GM12878 (cell line): ENCODE measurements at regions not wholly inside any gene's neighbourhood (a gene's known extent, or its start where the extent isn't known, plus 50 kb on each side); places are given as distances from the start of the nearest gene placed in this dataset.

Experiments
- ATAC-seq: fragments of 200-7000 bp; cut with Tn5 transposase; 3 replicates; pipeline ENCODE4 v1.9.1; 2020; ENCODE audit warnings: mild to moderate bottlenecking, moderate library complexity
- BruUV-seq: library from RNA; stranded (reverse); fragments of 400-500 nt; replicated peaks from 2 replicates; lab custom pipeline; 2021; lab: Mats Ljungman, UMichigan
- CTCF ChIA-PET: fragments of 300-600 bp; sonication (Branson Sonifier 250); formaldehyde crosslinking; extraction: SDS; loops from one replicate; lab custom pipeline; 2021; ENCODE audit warnings: inconsistent platforms; lab: Yijun Ruan, JAX
- POLR2A ChIA-PET: fragments of 350-600 bp; formaldehyde crosslinking; extraction: SDS; loops from one replicate; lab custom pipeline; 2021; ENCODE audit warnings: inconsistent platforms; lab: Charles Lee
- RAD21 ChIA-PET: fragments of 300-600 bp; sonication (Branson Sonifier 250); formaldehyde crosslinking; loops from one replicate; lab custom pipeline; 2023; ENCODE audit warnings: antibody characterized with exemption; ENCODE audit not compliant: unreplicated experiment; lab: Charles Lee
- SMC1A ChIA-PET: fragments of 300-600 bp; sonication (Branson Sonifier 250); formaldehyde crosslinking; loops from one replicate; lab custom pipeline; 2023; ENCODE audit not compliant: unreplicated experiment, uncharacterized antibody; lab: Charles Lee
- DNase-seq: peaks from one replicate; pipeline ENCODE4 v3.0.0-alpha.2; 2011; ENCODE audit warnings: low read depth, low spot score
- FAIRE-seq: peaks from 3 replicates; lab custom pipeline; 2011; peaks lifted over from hg19 to GRCh38; lab: Jason Lieb, UNC
- H2AFZ ChIP-seq: 2 replicates; pipeline ENCODE4 v1.6.0; 2011; ENCODE audit warnings: low read depth, low read length, control low read depth; ENCODE audit not compliant: control insufficient read depth
- H3K27ac ChIP-seq: 2 replicates; pipeline ENCODE4 v1.5.1; 2011; ENCODE audit warnings: control low read depth; ENCODE audit not compliant: control insufficient read depth, insufficient read depth
- H3K27me3 ChIP-seq, 2 experiments: replicated peaks in 1 of 2; 2 replicates each; pipeline versions ENCODE4 v1.6.0 to v1.6.1; 2011; ENCODE audit warnings: low read length in 1 of 2; ENCODE audit not compliant: control insufficient read depth in 2 of 2, insufficient read depth in 2 of 2
- H3K36me3 ChIP-seq, 2 experiments: 2 replicates each; pipeline ENCODE4 v1.5.1; 2011; ENCODE audit warnings: low read length in 1 of 2; ENCODE audit not compliant: control insufficient read depth in 2 of 2, insufficient read depth in 2 of 2
- H3K4me1 ChIP-seq: 2 replicates; pipeline ENCODE4 v1.6.1; 2011; ENCODE audit warnings: mild to moderate bottlenecking, low read length, moderate library complexity, mixed read lengths; ENCODE audit not compliant: control insufficient read depth, insufficient read depth
- H3K4me2 ChIP-seq: 2 replicates; pipeline ENCODE4 v1.6.0; 2011; ENCODE audit warnings: control low read depth; ENCODE audit not compliant: control insufficient read depth, insufficient read depth
- H3K4me3 ChIP-seq: fragments of 200-600 bp; sonication (generic); 2 replicates; pipeline ENCODE4 v1.5.1; 2016
- H3K79me2 ChIP-seq: 2 replicates; pipeline ENCODE4 v1.6.0; 2011; ENCODE audit warnings: low read length; ENCODE audit not compliant: control insufficient read depth, insufficient read depth
- H3K9ac ChIP-seq: 2 replicates; pipeline ENCODE4 v1.8.0; 2011; ENCODE audit warnings: low read length, control low read depth, mixed read lengths; ENCODE audit not compliant: control insufficient read depth, insufficient read depth
- H3K9me3 ChIP-seq: replicated peaks from 3 replicates; pipeline ENCODE4 v1.5.1; 2011; ENCODE audit warnings: mild to moderate bottlenecking, low read length; ENCODE audit not compliant: control insufficient read depth, insufficient read depth
- H4K20me1 ChIP-seq: 2 replicates; pipeline ENCODE4 v1.6.0; 2011; ENCODE audit not compliant: control insufficient read depth, insufficient read depth
- ESRRA ChIP-seq: IDR thresholded peaks from 2 replicates; pipeline ENCODE4 v1.6.1; 2012; ENCODE audit warnings: mild to moderate bottlenecking, low read length, improper control_type of control experiment
- KAT2A ChIP-seq: conservative IDR thresholded peaks from 2 replicates; pipeline ENCODE4 v1.6.1; 2011; ENCODE audit warnings: low read depth, low read length; ENCODE audit not compliant: control insufficient read depth
- NFYB ChIP-seq: IDR thresholded peaks from 2 replicates; pipeline ENCODE4 v1.6.1; 2011; ENCODE audit warnings: low read depth, mild to moderate bottlenecking, low read length, improper control_type of control experiment, moderate library complexity; ENCODE audit not compliant: insufficient read depth
- POLR2A ChIP-seq: IDR thresholded peaks from 2 replicates; pipeline ENCODE4 v1.6.1; 2011; ENCODE audit warnings: low read depth, mild to moderate bottlenecking, low read length
- RB1 ChIP-seq: fragments of 450-650 bp; formaldehyde crosslinking; IDR thresholded peaks from 2 replicates; pipeline ENCODE4 v1.6.1; 2017; ENCODE audit warnings: mild to moderate bottlenecking, borderline replicate concordance
- RCOR1 ChIP-seq: conservative IDR thresholded peaks from 2 replicates; pipeline ENCODE4 v1.6.1; 2012; ENCODE audit warnings: low read depth, low read length, improper control_type of control experiment
- SIX5 ChIP-seq: IDR thresholded peaks from 2 replicates; pipeline ENCODE4 v1.6.1; 2011; ENCODE audit warnings: mild to moderate bottlenecking, low read depth, low read length, moderate library complexity; ENCODE audit not compliant: severe bottlenecking
- TCF12 ChIP-seq: IDR thresholded peaks from 2 replicates; pipeline ENCODE4 v1.6.1; 2011; ENCODE audit warnings: low read depth, mild to moderate bottlenecking, low read length
- ZZZ3 ChIP-seq: IDR thresholded peaks from 2 replicates; pipeline ENCODE4 v1.6.1; 2011; ENCODE audit warnings: low read depth; ENCODE audit not compliant: control insufficient read depth, insufficient read length
- WGBS: methylation state at CpG from one replicate; pipeline ENCODE4 v1.1.6; 2016; ENCODE audit warnings: low lambda C conversion rate; ENCODE audit not compliant: insufficient replicate concordance, insufficient coverage; ENCODE audit errors: missing lambda C conversion rate; 5-methylcytosine and 5-hydroxymethylcytosine counted together
- in situ Hi-C: fragments of 300-500 bp; cut with MboI; formaldehyde crosslinking; loops from 9 replicates; pipeline ENCODE4 v1.14.3; 2018; ENCODE audit warnings: mixed read lengths
- intact Hi-C: fragments of 100-400 bp; cut with micrococcal nuclease; formaldehyde crosslinking; loops from one replicate; pipeline ENCODE4 v1.14.2; 2022; ENCODE audit not compliant: unreplicated experiment
- TF ChIP-seq, protein P1 (sequence below): fragments of 150-350 bp; IDR thresholded peaks from 2 replicates; pipeline ENCODE4 v1.6.1; 2016; ENCODE audit warnings: low read depth, low read length
- TF ChIP-seq, protein P2 (sequence below): IDR thresholded peaks from 2 replicates; pipeline ENCODE4 v1.6.1; 2012; ENCODE audit warnings: low read length, inconsistent platforms
- TF ChIP-seq, protein P3 (sequence below): IDR thresholded peaks from 2 replicates; pipeline ENCODE4 v1.6.1; 2011; ENCODE audit warnings: borderline replicate concordance, low read depth, mild to moderate bottlenecking, moderate library complexity, mixed read lengths, low read length; ENCODE audit not compliant: insufficient read depth; ENCODE audit errors: extremely low read length
- TF ChIP-seq, protein P4 (sequence below): IDR thresholded peaks from 2 replicates; pipeline ENCODE4 v1.6.1; 2012; ENCODE audit warnings: low read depth, low read length, improper control_type of control experiment
- TF ChIP-seq, protein P5 (sequence below): fragments of 450-650 bp; IDR thresholded peaks from 2 replicates; pipeline ENCODE4 v1.6.1; 2017; ENCODE audit warnings: mild to moderate bottlenecking, moderate library complexity

DNA sequence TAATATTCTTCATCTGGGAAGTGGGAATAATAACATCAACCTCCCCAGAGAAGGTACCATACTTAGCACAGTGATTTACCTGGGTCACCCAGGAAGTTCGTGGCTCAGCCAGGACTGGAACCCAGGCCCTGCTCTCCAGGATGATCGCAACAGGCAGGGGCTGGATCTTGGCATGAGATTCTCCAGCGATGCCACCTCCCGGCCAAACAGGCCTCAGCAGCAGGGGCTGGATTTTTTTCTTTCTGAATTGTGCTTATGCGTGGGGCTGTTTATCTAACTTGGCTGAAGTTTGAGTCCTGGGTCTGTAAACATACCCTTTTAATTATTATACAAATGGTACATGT is 129.5 kb upstream of the PTPN1 start:
- Histone ChIP-seq H3K4me1 (peaks cover 10% of the 10 kb centered on the region), H3K9me3 (no peaks in the 10 kb centered on the region; the same call in 2 of the 3 replicates), H3K9ac (no peak overlapping the region), H3K36me3 (no peaks in the 10 kb centered on the region), H3K27ac (no peak overlapping the region), H3K79me2 (no peaks in the 10 kb centered on the region), H4K20me1 (no peaks in the 10 kb centered on the region), H2AFZ (no peak overlapping the region), H3K4me2 (no peak overlapping the region), H3K27me3 (no peaks in the 10 kb centered on the region), H3K4me3 (no peak overlapping the region)
- CTCF ChIA-PET: no interaction called here
- RAD21 ChIA-PET: no interaction called here
- in situ Hi-C loops: no loop called here
- ATAC-seq (no peak), FAIRE-seq (no peak), DNase-seq (no peak)
- intact Hi-C loops: loop anchor here (5.0 to 10.0 kb wide), 2 partner anchors 72 to 96 kb away; no protein-coding TSS in a partner anchor
- POLR2A ChIA-PET: no interaction called here
- BruUV-seq: no TSS peak
- 72% methylated on average over 5 of the region's 5 CpGs for WGBS
- SMC1A ChIA-PET: interaction anchor here (1.4 kb wide), 1 partner anchor 95 kb away, joined by 3 read pairs; no protein-coding TSS in a partner anchor
- no peak for TF ChIP-seq RCOR1
- no peak for TF ChIP-seq SIX5
- TF ChIP-seq, protein P1, sequence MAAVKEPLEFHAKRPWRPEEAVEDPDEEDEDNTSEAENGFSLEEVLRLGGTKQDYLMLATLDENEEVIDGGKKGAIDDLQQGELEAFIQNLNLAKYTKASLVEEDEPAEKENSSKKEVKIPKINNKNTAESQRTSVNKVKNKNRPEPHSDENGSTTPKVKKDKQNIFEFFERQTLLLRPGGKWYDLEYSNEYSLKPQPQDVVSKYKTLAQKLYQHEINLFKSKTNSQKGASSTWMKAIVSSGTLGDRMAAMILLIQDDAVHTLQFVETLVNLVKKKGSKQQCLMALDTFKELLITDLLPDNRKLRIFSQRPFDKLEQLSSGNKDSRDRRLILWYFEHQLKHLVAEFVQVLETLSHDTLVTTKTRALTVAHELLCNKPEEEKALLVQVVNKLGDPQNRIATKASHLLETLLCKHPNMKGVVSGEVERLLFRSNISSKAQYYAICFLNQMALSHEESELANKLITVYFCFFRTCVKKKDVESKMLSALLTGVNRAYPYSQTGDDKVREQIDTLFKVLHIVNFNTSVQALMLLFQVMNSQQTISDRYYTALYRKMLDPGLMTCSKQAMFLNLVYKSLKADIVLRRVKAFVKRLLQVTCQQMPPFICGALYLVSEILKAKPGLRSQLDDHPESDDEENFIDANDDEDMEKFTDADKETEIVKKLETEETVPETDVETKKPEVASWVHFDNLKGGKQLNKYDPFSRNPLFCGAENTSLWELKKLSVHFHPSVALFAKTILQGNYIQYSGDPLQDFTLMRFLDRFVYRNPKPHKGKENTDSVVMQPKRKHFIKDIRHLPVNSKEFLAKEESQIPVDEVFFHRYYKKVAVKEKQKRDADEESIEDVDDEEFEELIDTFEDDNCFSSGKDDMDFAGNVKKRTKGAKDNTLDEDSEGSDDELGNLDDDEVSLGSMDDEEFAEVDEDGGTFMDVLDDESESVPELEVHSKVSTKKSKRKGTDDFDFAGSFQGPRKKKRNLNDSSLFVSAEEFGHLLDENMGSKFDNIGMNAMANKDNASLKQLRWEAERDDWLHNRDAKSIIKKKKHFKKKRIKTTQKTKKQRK: no peak
- TF ChIP-seq KAT2A: no peak
- TF ChIP-seq, protein P2, sequence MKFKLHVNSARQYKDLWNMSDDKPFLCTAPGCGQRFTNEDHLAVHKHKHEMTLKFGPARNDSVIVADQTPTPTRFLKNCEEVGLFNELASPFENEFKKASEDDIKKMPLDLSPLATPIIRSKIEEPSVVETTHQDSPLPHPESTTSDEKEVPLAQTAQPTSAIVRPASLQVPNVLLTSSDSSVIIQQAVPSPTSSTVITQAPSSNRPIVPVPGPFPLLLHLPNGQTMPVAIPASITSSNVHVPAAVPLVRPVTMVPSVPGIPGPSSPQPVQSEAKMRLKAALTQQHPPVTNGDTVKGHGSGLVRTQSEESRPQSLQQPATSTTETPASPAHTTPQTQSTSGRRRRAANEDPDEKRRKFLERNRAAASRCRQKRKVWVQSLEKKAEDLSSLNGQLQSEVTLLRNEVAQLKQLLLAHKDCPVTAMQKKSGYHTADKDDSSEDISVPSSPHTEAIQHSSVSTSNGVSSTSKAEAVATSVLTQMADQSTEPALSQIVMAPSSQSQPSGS: no peak
- no peak for TF ChIP-seq TCF12
- TF ChIP-seq POLR2A: no peak
- TF ChIP-seq, protein P3, sequence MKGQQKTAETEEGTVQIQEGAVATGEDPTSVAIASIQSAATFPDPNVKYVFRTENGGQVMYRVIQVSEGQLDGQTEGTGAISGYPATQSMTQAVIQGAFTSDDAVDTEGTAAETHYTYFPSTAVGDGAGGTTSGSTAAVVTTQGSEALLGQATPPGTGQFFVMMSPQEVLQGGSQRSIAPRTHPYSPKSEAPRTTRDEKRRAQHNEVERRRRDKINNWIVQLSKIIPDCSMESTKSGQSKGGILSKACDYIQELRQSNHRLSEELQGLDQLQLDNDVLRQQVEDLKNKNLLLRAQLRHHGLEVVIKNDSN: no peak
- no peak for TF ChIP-seq RB1
- TF ChIP-seq, protein P4, sequence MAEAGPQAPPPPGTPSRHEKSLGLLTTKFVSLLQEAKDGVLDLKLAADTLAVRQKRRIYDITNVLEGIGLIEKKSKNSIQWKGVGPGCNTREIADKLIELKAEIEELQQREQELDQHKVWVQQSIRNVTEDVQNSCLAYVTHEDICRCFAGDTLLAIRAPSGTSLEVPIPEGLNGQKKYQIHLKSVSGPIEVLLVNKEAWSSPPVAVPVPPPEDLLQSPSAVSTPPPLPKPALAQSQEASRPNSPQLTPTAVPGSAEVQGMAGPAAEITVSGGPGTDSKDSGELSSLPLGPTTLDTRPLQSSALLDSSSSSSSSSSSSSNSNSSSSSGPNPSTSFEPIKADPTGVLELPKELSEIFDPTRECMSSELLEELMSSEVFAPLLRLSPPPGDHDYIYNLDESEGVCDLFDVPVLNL: no peak
- TF ChIP-seq, protein P5, sequence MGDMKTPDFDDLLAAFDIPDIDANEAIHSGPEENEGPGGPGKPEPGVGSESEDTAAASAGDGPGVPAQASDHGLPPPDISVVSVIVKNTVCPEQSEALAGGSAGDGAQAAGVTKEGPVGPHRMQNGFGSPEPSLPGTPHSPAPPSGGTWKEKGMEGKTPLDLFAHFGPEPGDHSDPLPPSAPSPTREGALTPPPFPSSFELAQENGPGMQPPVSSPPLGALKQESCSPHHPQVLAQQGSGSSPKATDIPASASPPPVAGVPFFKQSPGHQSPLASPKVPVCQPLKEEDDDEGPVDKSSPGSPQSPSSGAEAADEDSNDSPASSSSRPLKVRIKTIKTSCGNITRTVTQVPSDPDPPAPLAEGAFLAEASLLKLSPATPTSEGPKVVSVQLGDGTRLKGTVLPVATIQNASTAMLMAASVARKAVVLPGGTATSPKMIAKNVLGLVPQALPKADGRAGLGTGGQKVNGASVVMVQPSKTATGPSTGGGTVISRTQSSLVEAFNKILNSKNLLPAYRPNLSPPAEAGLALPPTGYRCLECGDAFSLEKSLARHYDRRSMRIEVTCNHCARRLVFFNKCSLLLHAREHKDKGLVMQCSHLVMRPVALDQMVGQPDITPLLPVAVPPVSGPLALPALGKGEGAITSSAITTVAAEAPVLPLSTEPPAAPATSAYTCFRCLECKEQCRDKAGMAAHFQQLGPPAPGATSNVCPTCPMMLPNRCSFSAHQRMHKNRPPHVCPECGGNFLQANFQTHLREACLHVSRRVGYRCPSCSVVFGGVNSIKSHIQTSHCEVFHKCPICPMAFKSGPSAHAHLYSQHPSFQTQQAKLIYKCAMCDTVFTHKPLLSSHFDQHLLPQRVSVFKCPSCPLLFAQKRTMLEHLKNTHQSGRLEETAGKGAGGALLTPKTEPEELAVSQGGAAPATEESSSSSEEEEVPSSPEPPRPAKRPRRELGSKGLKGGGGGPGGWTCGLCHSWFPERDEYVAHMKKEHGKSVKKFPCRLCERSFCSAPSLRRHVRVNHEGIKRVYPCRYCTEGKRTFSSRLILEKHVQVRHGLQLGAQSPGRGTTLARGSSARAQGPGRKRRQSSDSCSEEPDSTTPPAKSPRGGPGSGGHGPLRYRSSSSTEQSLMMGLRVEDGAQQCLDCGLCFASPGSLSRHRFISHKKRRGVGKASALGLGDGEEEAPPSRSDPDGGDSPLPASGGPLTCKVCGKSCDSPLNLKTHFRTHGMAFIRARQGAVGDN: no peak
- TF ChIP-seq ESRRA: no peak
- TF ChIP-seq ZZZ3: no peak
- no peak for TF ChIP-seq NFYB
